ENCODE measurements at regions not wholly inside any gene's neighbourhood (a gene's known extent, or its start where the extent isn't known, plus 50 kb on each side); places are given as distances from the start of the nearest gene placed in this dataset.

DNA sequence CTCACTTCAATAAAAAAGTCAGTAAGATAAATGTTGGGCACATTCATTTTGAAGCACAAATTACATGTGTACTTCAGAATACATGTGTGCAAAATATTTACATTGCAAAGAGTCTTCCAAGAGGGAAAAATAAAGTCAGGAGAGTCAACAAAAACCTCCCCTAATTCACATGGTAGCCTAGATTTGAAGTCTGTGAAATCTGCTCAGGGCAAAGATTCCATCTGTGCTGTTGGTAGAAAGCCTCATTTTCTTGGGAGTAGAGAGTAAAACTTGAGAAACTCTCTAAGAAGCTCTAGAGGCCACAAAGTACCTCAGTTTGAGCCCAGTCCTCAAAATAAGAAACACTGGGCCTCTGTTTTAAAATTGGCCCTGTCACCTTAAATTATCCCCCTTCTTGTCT, 303.4 kb downstream of the RAB28 start:
- DNase-seq = no peak

DNA sequence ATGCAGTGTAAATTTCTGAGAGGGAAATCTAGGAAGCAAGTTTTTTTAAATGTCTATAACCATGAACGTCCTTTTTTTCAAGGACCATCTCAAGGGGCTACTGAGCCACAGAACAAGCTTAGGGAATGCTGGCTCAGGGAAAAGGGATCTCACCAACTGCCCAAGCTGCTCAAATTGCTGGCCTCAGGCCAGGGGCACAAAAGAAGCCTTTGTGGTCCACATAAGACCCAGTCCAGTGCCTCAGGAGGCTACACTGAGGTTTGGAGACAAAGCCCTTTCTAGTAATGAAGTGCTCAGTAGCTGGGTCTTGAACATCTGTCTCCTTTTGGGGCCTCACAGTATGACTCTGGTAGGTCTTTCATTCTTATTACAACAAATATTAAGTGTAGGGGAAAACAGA, 305.5 kb downstream of the RAB28 start:
- no peak for DNase-seq

DNA sequence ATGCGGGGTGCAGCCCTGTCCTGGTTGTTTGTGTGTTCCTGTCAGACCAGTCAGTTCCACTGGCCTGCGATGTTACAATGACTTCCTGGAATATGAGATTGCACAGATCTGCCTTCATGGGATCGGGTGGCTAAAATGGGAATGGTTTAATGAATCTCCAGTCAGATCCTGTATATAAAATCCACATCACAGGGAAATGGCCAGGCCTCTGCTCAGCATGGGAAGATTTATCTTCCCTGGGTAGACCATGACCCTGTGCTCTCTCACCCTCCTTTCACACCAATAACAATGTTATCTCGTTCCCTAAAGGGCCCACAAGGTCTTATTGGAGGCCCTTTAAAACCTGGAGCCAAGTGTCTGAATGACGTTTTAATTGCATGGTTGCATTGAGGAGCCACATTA, 307.4 kb downstream of the RAB28 start:
- no peak for DNase-seq

DNA sequence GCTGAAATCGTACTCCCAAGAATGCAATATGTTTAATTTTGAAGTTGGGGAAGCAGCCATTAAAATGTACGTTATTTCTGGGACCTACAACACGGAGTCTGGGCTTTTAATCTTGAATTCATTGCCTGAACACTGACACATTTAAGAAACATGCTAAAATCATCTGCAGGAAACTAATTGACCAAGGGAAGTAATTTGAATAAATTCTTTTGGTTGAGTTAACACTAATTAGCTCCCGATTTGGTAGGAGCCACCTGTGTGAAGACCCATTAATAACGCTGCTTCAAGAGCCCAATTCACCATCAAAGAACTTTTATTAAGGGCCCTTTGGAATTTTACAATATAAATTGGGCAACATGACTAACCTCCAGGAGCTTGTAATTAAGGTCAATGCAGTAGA, 309.2 kb downstream of the RAB28 start:
- DNase-seq = no peak

DNA sequence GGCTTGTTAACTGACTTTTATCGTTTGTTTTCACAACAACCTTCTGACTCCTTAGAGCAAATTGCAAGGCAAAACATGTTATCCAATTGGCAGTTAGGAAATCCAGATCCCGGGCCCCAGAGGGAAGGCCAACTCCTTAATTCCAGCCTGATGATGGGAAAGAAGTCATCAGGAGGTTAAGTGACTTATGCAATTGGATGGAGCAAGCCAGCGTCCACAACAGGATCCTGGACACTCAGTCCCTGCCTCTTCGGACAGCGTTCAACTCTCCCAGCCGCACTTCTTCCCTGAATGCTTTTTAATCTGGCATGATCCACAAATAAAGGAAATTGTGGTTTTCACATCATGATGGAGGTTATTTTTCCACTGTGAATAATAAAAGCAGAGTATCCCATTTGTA, 310.1 kb downstream of the RAB28 start:
- no peak for DNase-seq

DNA sequence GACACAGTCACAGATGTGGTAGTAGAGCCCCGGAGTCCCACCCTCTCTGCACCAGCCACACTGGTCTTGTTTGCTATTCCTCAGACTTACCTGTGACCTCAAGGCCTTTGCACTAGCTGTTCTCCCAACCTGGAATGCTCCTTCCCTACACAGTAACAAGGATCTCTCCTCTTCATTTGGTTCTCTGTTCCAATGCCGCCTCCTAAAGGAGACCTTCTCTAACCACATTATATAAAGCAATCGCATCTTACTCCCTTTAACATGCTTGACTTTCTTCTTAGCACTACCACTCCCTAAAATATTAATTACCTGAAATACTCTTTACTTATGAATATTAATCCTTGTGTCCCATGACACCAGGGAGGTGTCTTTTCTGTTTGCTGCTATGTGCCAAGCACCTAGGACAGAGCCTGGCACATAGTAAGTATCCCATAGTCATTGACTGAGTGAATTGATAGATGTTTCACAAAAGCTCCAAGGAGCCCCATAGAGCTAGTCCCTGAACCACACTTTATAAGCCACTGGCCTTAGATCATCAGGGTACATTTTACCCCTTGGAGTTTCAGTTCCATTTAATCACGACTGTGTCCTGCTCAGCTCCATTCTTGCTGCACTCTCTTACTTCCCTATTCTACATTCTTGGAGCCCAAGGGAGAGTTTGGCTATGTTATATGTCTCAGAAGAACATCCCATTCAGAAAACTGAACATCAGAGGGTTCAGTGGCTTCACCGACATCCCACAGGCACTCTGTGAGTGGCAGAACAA, 312.7 kb downstream of the RAB28 start:
- no peak for DNase-seq

DNA sequence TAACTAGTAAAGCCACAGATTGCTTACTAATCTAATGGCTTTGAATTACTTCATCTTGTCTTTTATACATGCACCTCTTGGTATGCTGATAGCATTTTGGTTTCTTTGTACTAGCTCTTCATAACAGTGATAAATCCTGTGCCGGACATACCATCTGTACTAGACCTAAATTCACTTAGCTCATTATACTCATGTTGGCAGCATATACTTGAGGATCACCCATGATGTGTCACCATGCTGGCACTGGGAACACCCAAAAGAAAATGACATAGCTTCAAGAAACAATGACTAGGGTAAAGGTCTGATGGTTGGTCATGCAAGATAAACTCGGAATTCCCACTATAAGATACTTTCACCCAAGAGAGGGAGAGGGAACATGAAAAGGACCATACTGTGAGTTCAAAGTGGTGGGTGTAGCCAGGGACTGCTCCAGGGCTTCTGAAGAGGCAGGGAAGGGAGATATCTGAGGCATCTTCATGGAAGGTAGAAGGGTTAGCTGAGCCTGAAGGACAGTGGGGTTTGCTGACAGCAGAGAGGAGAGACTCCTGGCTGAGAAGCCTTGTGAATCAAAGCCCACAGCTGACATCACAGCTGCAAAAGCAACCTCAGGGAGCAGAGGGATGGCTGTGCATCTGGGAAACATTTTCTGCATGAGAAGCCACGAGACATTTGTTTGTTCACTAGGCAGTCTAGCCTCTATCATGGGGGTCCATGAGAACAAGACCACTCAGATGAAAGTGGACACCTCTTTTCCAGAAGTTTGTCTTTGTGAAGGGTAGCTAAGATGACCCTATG, 314.2 kb downstream of the RAB28 start:
- DNase-seq = no peak

DNA sequence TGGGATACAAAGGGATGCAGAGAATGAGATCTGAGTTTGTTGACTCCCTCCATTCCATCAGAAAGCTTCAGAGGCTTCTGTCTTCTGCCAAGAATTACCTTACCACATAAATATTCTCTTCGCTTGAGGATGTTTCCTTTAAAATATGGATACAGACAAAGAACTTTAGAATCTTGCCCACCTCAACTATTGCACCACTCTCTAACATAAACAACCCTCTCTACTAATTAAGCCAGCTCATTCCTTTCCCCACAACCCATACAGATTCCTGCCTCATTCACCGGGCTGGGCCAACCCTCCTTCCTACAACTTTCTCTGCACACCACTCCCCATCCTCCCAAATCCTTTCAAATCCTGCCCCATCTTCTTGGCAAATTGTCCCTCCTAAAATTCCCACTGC, 315.8 kb downstream of the RAB28 start:
- DNase-seq = no peak

DNA sequence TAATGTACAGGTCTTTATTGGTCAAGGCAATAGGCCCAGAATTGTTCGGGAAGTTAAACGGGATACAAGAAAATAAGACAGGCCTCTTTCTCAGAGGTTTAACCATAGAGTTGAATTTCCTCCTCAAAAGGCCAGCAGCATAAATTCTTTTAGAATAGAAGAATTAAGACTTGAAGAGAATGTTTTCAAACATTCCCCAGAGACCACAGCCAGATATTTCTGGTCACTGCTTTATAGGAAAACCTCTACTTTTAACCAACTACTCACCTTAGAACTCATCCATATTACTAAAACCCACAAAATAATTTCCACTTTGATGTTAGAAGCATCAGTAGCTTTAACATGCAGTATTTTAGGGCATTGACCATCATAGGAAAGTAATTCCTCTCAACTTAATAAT, 317.9 kb downstream of the RAB28 start:
- DNase-seq = no peak

DNA sequence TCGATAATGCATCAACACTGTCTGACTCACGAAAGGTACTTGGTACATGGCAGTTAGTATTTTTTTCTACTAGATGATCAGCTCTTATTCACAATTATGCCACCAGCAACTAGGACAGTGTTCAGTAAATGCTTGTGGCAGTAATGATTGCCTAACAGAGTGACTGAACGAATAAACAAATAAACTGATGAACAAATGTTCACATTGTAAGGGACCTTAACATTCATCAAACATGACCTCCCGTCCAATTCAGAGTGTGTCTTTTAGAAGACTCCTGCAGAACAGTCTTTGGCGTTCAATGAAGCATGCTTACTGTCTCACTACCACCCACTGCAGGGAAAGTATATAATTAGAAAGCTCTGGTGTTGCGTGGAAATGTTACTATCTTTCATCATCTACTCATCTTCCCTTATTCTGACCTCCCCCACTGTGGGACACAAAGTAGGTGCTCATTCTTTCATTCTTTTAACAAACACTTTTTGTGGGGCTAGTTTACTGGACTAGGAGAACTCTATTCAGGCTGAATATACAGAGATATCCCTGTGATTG, 319.3 kb downstream of the RAB28 start:
- DNase-seq = no peak

DNA sequence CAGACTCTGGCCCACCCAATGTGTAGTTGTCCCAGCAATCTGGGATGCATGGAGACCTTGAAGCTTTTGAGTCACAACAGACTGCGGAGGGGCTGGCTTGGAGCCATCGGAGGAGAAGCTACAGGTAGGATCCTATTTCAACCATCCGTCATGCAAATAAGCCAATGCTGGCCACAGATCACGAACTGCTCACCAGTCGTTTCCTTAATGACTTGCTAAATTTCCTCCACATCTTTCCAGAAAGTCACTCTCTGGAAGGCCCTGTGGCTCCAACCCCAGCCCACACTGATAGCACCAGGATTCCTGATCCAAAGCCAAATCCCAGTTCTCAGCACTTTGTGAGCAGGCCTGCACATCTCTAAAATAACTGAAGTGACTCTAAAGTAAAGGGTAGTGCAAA, 321.3 kb downstream of the RAB28 start:
- DNase-seq = no peak

DNA sequence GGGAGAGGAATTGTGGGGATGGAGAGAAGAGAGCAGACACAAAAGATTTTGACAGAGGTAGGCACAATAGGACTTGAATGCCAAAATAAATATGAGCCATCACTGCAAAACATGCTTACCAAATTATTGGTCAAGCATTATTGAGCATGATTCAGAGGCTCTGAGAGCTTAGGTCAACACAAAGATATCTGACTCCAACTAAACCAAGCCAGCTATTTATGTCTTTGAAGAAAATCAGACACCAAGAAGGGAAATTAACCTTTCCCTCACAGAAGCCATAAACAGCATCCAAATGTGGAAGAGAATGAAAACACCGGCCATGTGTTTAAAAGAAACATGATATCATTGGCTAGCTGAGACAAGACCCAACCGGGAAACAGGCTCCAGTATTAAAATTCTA, 323.2 kb downstream of the RAB28 start:
- DNase-seq = no peak

DNA sequence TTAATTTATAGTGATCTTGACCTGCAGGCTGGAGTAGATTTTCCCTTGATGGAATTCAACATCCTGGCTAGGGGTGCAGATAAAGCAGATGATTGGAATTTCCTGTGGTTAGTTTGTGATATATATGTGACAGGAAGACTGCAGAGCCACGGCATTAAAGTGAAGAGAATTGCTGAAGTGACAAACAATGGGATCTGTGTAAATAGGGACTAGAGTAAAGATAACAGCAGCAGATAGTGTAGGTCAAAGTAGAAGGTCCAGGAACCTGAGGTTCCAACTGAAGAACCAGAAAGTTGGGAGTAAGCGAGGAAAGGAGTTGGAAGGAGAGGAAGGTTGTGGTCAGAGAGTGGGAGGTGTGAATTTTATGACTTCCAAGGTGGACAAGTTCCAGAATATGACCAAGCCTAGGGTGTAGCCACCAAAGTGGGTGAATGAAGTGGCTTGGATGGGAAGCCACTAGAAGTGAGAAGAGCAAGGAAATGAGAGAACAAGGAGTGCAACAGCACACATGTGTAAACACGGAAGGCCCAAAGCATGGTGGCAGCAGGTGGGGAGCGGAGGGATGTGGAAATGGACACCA, 325.0 kb downstream of the RAB28 start:
- DNase-seq = no peak

DNA sequence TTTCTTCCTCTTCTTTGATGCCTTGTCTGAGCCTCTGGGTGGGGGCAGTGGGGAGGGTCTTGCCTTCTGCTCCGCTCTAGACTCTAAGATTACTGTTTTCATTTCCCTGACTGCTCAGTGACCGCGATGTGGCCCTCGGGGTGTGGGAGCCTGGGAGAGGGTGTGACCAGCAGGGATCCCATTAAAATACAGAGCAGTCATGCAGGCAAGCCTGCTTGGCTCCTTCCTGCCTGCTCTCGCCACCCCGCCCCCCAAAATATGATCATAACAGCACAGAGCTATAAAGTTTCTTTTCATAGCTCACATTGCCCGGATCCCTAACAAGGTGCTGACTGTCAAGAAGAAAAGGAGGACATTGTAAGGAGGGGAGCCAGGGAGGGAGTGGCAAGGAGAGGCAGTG, 332.9 kb downstream of the RAB28 start:
- no peak for DNase-seq

DNA sequence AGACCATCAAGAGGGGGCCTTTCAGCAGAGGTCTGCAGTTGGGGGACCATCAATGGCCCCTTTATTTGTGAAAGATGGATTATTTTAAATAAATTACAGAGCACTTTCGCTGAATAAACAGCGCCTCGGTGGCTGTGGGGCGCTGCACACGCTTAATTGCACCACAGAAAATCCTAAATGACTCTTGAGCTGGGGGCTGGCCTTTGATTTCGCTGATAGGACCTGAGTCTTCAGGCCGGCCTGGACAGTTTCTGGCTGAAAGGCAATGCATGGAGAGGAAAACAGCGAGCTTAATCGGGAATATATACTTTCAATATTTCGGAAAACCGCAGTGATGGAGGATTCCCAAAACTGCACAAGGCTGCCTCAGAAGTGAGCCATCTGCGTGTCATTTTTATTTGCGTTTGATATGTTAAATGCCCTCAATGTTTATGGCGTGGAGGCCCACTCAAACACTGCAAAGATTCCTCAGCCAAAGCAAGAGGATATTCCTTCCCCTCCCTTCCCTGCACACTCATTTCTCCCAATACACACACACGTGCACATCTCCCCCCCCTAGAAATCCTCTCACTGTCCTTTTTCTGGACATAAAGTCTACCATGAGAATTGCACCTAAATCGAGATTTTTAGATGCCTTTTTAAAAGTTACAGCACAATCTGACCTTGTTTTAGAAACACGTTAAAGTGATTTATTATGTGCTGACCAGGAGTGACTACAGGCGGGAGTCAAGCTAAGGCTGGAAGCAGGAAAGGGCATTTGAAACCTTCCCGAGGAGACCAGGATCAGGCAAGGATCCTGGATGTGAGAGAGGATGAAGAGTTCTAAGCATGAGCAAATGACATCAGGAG, 340.7 kb downstream of the RAB28 start:
- DNase-seq = no peak

DNA sequence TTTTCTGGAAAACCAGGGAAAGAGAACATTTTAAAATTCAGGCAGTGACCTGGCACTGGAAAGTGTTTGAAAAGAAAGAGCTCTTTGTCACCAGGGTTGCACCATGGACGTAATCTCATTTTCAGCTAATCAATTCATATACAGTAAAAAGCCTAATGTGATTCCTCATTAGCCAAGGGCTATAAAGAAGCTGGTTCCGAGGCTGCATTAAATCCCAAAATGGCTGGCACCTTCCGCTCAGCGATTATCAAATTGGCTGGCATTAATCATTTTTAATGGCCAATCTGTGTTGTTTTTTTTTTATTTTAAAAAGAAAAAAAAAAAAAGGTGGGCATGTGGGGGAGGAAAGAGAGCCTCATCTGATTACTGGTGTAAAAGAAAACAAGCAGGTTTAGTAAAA, 341.4 kb downstream of the RAB28 start:
- no peak for DNase-seq

DNA sequence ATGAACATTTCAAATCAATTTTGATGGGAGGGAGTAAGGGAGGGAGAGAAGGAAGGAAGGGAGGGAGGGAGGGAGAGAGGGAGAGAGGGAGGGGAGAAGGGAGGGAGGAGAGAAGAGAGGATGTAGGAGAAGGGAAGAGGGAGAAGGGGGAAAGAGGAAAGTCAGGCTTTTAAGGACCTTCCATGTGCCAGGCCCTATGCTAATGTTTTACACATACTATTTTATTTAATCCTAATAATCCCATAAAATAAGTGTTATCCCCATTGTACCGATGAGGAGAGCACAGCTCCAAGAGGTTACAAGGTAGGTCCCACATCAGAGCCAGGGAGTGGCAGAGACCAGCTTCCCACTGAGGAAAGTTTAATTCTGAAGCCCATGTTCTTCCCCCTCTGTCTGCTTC, 341.9 kb downstream of the RAB28 start:
- no peak for DNase-seq

DNA sequence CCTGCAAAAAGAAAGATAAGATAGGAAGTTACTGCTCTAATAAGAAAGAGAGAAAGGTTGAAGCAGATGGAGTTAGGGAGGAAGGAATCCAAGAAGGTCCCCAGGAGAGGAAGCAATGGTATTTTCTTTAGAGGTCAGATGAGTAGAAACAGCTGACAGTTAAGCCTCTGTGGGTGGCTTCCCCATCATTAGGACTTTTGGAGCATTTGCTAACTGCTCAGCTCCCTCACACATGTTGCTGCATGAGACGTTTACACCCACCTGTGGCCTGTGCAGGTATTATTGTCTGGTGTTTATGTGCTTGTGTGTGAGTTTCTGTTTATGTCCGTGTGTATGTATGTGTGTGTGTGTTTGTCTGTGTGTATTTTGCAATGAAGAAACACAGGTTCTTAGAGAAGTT, 346.8 kb downstream of the RAB28 start:
- DNase-seq = no peak

DNA sequence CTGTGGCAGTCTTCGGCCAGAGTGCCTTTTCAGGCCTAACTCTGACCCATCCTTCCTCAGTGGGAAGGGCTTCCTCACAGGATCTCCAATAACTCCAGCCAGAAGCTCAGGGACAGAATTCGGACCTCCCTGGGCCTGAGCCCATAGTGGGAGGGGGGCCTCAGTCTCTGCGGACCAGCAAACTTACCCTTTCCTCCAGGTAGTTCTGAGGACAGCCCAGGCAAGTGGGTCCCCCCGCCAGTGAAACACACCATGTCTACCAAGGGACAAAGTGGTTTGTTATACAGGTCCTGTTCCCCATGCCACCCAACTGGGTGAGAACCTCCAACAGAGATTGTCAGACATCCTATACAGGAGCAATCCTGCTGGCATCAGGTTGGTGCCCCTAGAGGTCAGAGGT, 350.4 kb downstream of the RAB28 start:
- DNase-seq = no peak

DNA sequence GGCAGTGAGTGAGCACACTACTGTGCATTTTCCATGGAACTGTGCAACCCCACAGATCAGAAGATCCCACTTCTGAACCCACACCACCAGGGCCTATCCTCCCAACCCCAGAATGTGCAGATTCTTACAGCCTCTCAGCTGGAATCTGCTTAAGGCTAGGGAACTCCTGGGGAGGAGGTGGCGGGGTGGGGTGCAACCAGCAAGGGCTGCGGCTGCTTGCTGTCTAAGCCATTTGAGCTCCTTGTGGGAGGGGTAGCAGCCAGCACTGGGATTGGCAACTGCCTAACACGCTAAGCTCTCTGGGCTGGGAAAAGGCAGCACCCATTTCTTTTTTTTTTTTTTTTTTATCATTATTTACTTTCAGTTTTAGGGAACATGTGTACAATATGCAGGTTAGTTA, 353.3 kb downstream of the RAB28 start:
- no peak for DNase-seq

DNA sequence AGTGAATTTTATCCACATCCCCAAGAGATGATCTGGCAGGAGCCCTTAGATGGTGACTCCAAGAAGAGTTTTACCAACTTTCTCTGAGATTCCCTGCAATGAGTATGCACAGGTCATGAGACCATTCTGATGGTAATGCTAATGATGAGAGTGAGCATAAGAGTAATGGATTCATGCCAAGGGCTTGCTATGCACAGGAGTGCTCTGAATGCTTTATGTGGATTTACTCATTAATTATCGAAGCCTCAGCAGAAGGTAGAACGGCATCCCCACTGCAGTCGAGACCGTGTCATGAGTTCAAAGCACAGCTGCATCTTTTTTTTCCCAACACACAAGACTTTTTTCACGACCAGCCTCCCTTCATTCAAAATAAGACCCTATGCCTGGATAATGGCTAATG, 355.0 kb downstream of the RAB28 start:
- DNase-seq = no peak

DNA sequence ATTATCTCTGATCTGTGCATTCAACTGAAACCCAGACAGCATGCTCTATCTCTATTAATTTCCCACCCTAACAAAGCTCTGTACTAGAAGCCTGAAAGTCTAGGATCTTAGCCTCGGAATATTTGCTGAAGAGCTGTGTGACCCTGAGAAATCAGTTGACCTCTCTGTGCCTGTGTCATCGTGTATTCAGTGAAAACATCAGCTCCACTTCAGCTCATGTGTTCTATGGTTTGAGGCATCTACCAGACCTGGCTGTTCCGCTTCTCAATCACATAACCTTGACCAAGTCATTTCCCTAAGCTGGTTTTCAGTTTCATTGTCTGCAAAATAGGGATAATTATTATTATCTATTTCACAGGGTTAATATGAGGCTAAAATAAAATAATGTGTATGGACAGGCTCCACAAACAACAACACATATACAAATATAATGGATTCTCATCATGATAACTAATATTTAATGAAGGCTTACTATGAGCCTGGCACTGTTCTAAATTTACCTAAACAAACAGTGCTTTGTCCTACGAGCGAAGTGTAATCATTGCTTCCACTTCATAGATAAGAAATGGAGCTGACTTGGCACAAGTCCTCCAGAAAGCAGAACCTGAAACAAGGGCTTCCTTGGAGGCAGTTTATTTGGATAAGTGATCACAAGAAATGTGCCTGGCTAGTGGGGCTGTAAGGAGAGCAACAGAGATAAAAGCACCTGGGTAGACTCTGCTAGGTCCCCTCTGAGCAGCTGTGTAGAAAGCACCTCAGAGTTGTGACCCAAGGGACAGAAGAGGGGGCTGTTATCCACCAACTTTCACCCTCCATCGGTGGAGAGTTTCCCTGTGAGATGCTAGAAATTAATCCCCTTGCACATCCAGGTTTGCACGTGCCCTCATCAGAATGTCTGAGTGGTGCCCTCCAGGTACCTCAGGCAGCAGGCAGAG, 356.9 kb downstream of the RAB28 start:
- DNase-seq = no peak

Data from activated CD8-positive, alpha-beta memory T cell treated with anti-CD3 and anti-CD28 coated beads, Interleukin-2, amount 50 U/mL, for 4 hours (primary cell).